AG04450 (cell line): ENCODE measurements at regions not wholly inside any gene's neighbourhood (a gene's known extent, or its start where the extent isn't known, plus 50 kb on each side); places are given as distances from the start of the nearest gene placed in this dataset.

Source experiments
- CTCF ChIA-PET: fragments of 300-600, 350-600 bp; formaldehyde crosslinking; extraction: SDS; loops from one replicate; lab custom pipeline; 2022; ENCODE audit warnings: antibody characterized with exemption, inconsistent platforms; lab: Charles Lee
- POLR2A ChIA-PET: fragments of 350-600 bp; formaldehyde crosslinking; extraction: SDS; loops from one replicate; lab custom pipeline; 2021; ENCODE audit warnings: antibody characterized with exemption, inconsistent platforms; lab: Yijun Ruan, JAX
- DNase-seq: peaks from one replicate; pipeline ENCODE4 v3.0.0-alpha.2; 2011; ENCODE audit warnings: low read depth, low spot score
- H3K27ac ChIP-seq: one replicate; pipeline ENCODE4 v1.5.1; 2012; ENCODE audit warnings: low read depth, low read length, control low read depth
- H3K27me3 ChIP-seq: one replicate; pipeline ENCODE4 v1.6.0; 2012; ENCODE audit warnings: low read length; ENCODE audit not compliant: control insufficient read depth, insufficient read depth
- H3K4me3 ChIP-seq: 2 replicates; pipeline ENCODE4 v1.5.1; 2011; ENCODE audit warnings: mild to moderate bottlenecking, low read depth, low read length, control low read depth
- H3K9me3 ChIP-seq: 2 replicates; pipeline ENCODE4 v1.5.1; 2012; ENCODE audit warnings: low read length; ENCODE audit not compliant: control insufficient read depth, insufficient read depth
- CTCF ChIP-seq: IDR thresholded peaks from 2 replicates; pipeline ENCODE4 v1.5.1; 2011; ENCODE audit warnings: low read depth, low read length, control low read depth, inconsistent platforms

DNA sequence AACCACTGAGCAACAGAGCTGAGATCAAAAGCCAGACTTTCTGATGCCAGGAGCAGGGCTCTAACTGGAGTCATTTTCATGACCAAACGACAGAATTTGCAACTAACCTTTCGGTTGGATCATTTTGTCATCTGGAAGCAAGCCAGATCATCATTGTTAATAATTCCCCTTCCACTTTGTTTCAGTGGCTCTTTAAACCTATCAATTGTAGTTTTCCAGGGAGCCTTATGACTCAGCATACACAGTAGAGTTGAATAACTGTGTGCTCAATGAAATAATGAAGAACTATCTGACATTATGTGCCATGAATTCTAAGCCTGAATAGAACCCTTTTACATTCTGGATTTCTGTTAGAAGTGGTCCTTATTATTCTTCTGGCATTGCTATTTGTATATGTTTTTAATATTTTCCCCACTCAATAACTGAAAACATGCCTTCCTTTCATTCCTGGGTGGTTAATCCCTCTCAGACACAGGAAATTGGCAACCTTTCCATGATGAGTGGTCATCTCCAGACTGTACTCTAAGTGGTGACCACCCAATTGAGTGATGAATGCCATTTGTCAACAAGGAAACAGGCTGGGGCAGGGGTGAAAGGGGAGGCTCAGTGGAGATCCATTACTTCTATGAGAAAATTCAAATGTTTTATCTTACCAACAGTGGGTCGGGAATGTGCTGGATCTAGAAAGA, 431.8 kb downstream of the BCOR start:
- no peak for DNase-seq
- TF ChIP-seq CTCF: no peak
- H3K27ac ChIP-seq: no peak overlapping the region

GRCh38 chrX:39667191-39667590, 430.6 kb downstream of the BCOR start:
- ChIA-PET POLR2A (no interaction called here), CTCF (no interaction called here)
- TF ChIP-seq CTCF: no peak
- no peak for DNase-seq
- H3K4me3 ChIP-seq: no peak overlapping the region
- H3K27ac ChIP-seq: no peak overlapping the region
- H3K27me3 ChIP-seq: no peaks in the 10 kb centered on the region
- H3K9me3 ChIP-seq: no peaks in the 10 kb centered on the region

More for the DNA sequence above, 431.8 kb downstream of the BCOR start:
- H3K4me3 ChIP-seq: no peak overlapping the region
- ChIA-PET POLR2A (no interaction called here), CTCF (no interaction called here)
- no peaks in the 10 kb centered on the region for H3K9me3 ChIP-seq
- H3K27me3 ChIP-seq: no peaks in the 10 kb centered on the region

DNA sequence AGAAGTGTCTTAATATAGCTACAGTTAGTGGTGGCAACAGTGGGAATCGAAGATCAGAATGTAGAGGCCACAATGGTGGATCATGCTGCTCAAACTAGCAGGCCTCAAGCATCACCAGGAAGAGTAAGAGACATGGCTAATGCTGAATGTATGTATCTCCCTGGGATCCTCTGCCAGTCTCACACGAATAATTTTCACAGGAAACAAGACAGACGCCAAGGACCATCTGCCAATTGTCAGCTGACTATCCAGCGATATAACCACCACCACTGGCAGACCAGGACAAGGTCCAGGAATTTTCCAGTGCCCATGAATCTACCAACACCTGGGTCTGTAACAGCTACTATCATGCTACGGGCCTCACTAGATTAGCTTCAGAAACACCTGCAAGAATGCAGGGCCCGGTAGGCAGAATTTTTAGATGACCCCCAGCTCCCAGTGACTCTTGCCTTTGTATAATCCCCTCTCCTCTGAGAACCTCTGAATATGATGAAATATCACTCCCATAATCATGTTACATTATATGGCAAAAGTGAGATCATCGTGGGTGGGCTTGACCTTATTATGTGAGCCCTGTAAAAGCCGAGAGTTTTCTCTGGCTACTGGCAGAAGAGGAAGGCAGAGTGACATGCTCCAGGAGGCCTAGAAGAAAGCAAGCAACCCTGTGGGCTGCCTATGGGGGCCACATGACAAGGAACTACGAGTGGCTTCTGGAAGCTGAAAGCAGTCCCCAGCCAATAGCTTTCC, 429.8 kb downstream of the BCOR start:
- no peak overlapping the region for H3K27ac ChIP-seq

GRCh38 chrX:39669668-39670067, 428.1 kb downstream of the BCOR start:
- H3K4me3 ChIP-seq: no peak overlapping the region
- ChIA-PET CTCF (no interaction called here), POLR2A (no interaction called here)
- no peaks in the 10 kb centered on the region for H3K9me3 ChIP-seq
- no peaks in the 10 kb centered on the region for H3K27me3 ChIP-seq
- DNase-seq: no peak
- TF ChIP-seq CTCF: no peak
- H3K27ac ChIP-seq: no peak overlapping the region

More for the DNA sequence above, 429.8 kb downstream of the BCOR start:
- Histone ChIP-seq H3K4me3 (no peak overlapping the region), H3K9me3 (no peaks in the 10 kb centered on the region), H3K27me3 (no peaks in the 10 kb centered on the region)
- ChIA-PET POLR2A (no interaction called here), CTCF (no interaction called here)
- no peak for TF ChIP-seq CTCF
- DNase-seq: no peak

GRCh38 chrX:39670281-39670680, 427.5 kb downstream of the BCOR start:
- DNase-seq: no peak
- no peaks in the 10 kb centered on the region for H3K9me3 ChIP-seq
- ChIA-PET CTCF (no interaction called here), POLR2A (no interaction called here)
- H3K4me3 ChIP-seq: no peak overlapping the region
- TF ChIP-seq CTCF: no peak
- no peak overlapping the region for H3K27ac ChIP-seq
- no peaks in the 10 kb centered on the region for H3K27me3 ChIP-seq
